ENCODE measurements at regions not wholly inside any gene's neighbourhood (a gene's known extent, or its start where the extent isn't known, plus 50 kb on each side); places are given as distances from the start of the nearest gene placed in this dataset.

DNA sequence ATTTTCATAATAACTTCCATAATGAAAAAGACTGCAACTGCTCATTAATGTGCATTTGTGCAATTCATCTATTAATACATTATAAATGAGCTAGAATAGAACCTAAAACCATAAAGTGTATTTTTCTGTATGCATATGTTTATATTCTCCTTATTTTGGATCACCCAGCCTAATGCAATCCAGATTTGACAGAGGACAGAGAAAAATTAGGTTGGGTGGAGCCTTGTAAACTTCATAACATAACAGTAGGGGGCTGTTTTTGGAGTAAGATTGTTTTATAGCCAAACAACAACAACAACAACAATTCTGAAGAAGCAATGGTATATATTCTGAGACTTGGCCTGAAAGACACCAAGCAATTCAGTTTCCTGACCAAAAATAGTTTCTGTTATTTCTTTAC, 615.3 kb upstream of the SLIT2 start:
- H2AFZ ChIP-seq (ENCODE audit: insufficient read depth, low read depth, low read length, poor library complexity, severe bottlenecking) = no peak overlapping the region
- H3K4me3 Mint-ChIP-seq = no peak overlapping the region
- no peak for DNase-seq
- H3K27me3 ChIP-seq (ENCODE audit: control insufficient read depth in 2 of 2, insufficient read depth in 2 of 2, low read length in 2 of 2) = no peaks in the 10 kb centered on the region
- H3K79me2 ChIP-seq (ENCODE audit: insufficient read depth, low read length) = no peaks in the 10 kb centered on the region
- no peaks in the 10 kb centered on the region for H3K4me1 Mint-ChIP-seq
- H3K27ac ChIP-seq (ENCODE audit: low read depth in 1 of 2, low read length in 2 of 2) = no peak overlapping the region
- no peaks in the 10 kb centered on the region for H4K20me1 ChIP-seq (ENCODE audit: insufficient read depth, low read length)
- H3K4me1 ChIP-seq (ENCODE audit: control insufficient read depth in 1 of 2, insufficient read depth in 2 of 2, low read length in 2 of 2) = no peaks in the 10 kb centered on the region
- H3K36me3 Mint-ChIP-seq = no peaks in the 10 kb centered on the region
- H3K9me3 Mint-ChIP-seq = peaks cover 0 to 6% (median 3%) of the 10 kb centered on the region in 7 donors
- TF ChIP-seq, protein P1, sequence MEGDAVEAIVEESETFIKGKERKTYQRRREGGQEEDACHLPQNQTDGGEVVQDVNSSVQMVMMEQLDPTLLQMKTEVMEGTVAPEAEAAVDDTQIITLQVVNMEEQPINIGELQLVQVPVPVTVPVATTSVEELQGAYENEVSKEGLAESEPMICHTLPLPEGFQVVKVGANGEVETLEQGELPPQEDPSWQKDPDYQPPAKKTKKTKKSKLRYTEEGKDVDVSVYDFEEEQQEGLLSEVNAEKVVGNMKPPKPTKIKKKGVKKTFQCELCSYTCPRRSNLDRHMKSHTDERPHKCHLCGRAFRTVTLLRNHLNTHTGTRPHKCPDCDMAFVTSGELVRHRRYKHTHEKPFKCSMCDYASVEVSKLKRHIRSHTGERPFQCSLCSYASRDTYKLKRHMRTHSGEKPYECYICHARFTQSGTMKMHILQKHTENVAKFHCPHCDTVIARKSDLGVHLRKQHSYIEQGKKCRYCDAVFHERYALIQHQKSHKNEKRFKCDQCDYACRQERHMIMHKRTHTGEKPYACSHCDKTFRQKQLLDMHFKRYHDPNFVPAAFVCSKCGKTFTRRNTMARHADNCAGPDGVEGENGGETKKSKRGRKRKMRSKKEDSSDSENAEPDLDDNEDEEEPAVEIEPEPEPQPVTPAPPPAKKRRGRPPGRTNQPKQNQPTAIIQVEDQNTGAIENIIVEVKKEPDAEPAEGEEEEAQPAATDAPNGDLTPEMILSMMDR (IDR thresholded peaks at IDR 0.05) = no peak
- H3K4me3 ChIP-seq (replicated peaks in 1 of 3; ENCODE audit: low read depth in 2 of 3, low read length in 3 of 3) = no peak overlapping the region
- H3K36me3 ChIP-seq (replicated peaks in 1 of 2; ENCODE audit: control insufficient read depth in 1 of 2, insufficient read depth in 2 of 2, low read length in 2 of 2) = no peaks in the 10 kb centered on the region
- no peak overlapping the region for H3K27ac Mint-ChIP-seq
- intact Hi-C loops (cut with micrococcal nuclease) = no loop called here
- no peaks in the 10 kb centered on the region for H3K27me3 Mint-ChIP-seq (ENCODE audit: low read depth in 3 of 3)
- H3K9ac ChIP-seq (ENCODE audit: insufficient read depth, low read length, poor library complexity, severe bottlenecking) = no peak overlapping the region
- H3K4me2 ChIP-seq (replicated peaks; ENCODE audit: extremely low read depth, low read length, poor library complexity, severe bottlenecking) = no peak overlapping the region
- H3K9me3 ChIP-seq (replicated peaks in 1 of 2; ENCODE audit: control insufficient read depth in 1 of 2, insufficient read depth in 1 of 2, low read length in 2 of 2) = peaks cover 0 to 4% of the 10 kb centered on the region in 2 donors

DNA sequence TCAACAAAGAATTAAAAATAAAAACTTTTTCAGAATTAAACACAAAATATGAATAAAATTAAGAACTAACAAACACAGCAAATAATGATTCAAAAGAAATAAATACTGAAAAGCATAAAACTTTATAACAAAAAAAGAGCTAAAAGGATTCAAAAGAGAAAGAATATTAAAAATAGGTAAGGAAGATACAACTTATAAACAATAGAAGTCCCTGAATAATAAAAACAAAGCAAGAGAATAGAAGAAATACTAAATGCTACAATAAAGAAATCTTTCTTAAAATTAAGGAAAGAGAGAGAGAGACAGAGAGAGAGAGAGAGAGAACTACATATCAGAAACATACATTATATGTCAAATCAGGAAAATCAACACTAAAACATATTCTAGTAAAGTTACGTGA, 619.9 kb upstream of the SLIT2 start:
- H3K4me2 ChIP-seq (replicated peaks; ENCODE audit: extremely low read depth, low read length, poor library complexity, severe bottlenecking) = no peak overlapping the region
- DNase-seq = no peak
- no peak overlapping the region for H2AFZ ChIP-seq (ENCODE audit: insufficient read depth, low read depth, low read length, poor library complexity, severe bottlenecking)
- Mint-ChIP-seq H3K4me3 (no peak overlapping the region), H3K36me3 (no peaks in the 10 kb centered on the region), H3K27ac (no peak overlapping the region), H3K4me1 (no peaks in the 10 kb centered on the region), H3K27me3 (ENCODE audit: low read depth in 3 of 3) (no peaks in the 10 kb centered on the region), H3K9me3 (peaks cover 0 to 6% (median 0%) of the 10 kb centered on the region in 7 donors)
- TF ChIP-seq, protein P1 (IDR thresholded peaks at IDR 0.05) = no peak
- no peak overlapping the region for H3K27ac ChIP-seq (ENCODE audit: low read depth in 1 of 2, low read length in 2 of 2)
- H3K9ac ChIP-seq (ENCODE audit: insufficient read depth, low read length, poor library complexity, severe bottlenecking) = no peak overlapping the region
- H3K36me3 ChIP-seq (replicated peaks in 1 of 2; ENCODE audit: control insufficient read depth in 1 of 2, insufficient read depth in 2 of 2, low read length in 2 of 2) = no peaks in the 10 kb centered on the region
- WGBS (ENCODE audit: insufficient coverage) = no CpG with 5 or more reads among the region's 1 CpG
- H3K9me3 ChIP-seq (replicated peaks in 1 of 2; ENCODE audit: control insufficient read depth in 1 of 2, insufficient read depth in 1 of 2, low read length in 2 of 2) = no peaks in the 10 kb centered on the region
- no peak overlapping the region for H3K4me3 ChIP-seq (replicated peaks in 1 of 3; ENCODE audit: low read depth in 2 of 3, low read length in 3 of 3)
- no peaks in the 10 kb centered on the region for H3K27me3 ChIP-seq (ENCODE audit: control insufficient read depth in 2 of 2, insufficient read depth in 2 of 2, low read length in 2 of 2)
- H4K20me1 ChIP-seq (ENCODE audit: insufficient read depth, low read length) = no peaks in the 10 kb centered on the region
- H3K4me1 ChIP-seq (ENCODE audit: control insufficient read depth in 1 of 2, insufficient read depth in 2 of 2, low read length in 2 of 2) = no peaks in the 10 kb centered on the region
- H3K79me2 ChIP-seq (ENCODE audit: insufficient read depth, low read length) = no peaks in the 10 kb centered on the region
- intact Hi-C loops (cut with micrococcal nuclease) = no loop called here
